Panc1 (cell line): ENCODE measurements at regions not wholly inside any gene's neighbourhood (a gene's known extent, or its start where the extent isn't known, plus 50 kb on each side); places are given as distances from the start of the nearest gene placed in this dataset.

Experiments used
- ATAC-seq: fragments of 200-7000 bp; cut with Tn5 transposase; 2 replicates; pipeline ENCODE4 v1.9.1; 2020; ENCODE audit warnings: mild to moderate bottlenecking, moderate library complexity
- BruUV-seq: library from RNA; stranded (reverse); fragments of 400-500 nt; replicated peaks from 2 replicates; lab custom pipeline; 2021; lab: Mats Ljungman, UMichigan
- CTCF ChIA-PET: fragments of 300-600 bp; sonication (Branson Sonifier 250); formaldehyde crosslinking; loops from one replicate; lab custom pipeline; 2022; ENCODE audit warnings: antibody characterized with exemption; lab: Charles Lee
- POLR2A ChIA-PET: fragments of 300-600 bp; sonication (Branson Sonifier 250); formaldehyde crosslinking; loops from one replicate; lab custom pipeline; 2022; ENCODE audit warnings: antibody characterized with exemption; lab: Charles Lee
- DNase-seq: peaks from one replicate; pipeline ENCODE4 v3.0.0-alpha.2; 2010; ENCODE audit warnings: low read depth, low spot score
- H3K27ac ChIP-seq: 2 replicates; pipeline ENCODE4 v1.5.1; 2011; ENCODE audit warnings: mild to moderate bottlenecking, low read length, inconsistent platforms
- H3K27me3 ChIP-seq: fragments of 200-500 bp; sonication (Bioruptor generic); 2 replicates; pipeline ENCODE4 v1.6.0; 2014; ENCODE audit warnings: low read length, inconsistent platforms; ENCODE audit not compliant: control insufficient read depth, insufficient read depth
- H3K36me3 ChIP-seq: fragments of 200-500 bp; sonication (Bioruptor generic); 2 replicates; pipeline ENCODE4 v1.5.1; 2014; ENCODE audit warnings: inconsistent platforms, mild to moderate bottlenecking, low read length, moderate library complexity; ENCODE audit not compliant: control insufficient read depth, insufficient read depth
- H3K4me1 ChIP-seq: 2 replicates; pipeline ENCODE4 v1.5.1; 2011; ENCODE audit warnings: inconsistent platforms, mild to moderate bottlenecking, low read length, moderate library complexity; ENCODE audit not compliant: control insufficient read depth, insufficient read depth
- H3K4me3 ChIP-seq, 2 experiments: 2 replicates each; pipeline ENCODE4 v1.5.1; 2011 to 2012; ENCODE audit warnings: low read depth in 2 of 2, low read length in 2 of 2, mild to moderate bottlenecking in 2 of 2, inconsistent platforms in 1 of 2, moderate library complexity in 1 of 2
- H3K9me3 ChIP-seq: fragments of 200-500 bp; sonication (Bioruptor generic); 2 replicates; pipeline ENCODE4 v1.5.1; 2014; ENCODE audit warnings: low read depth, mild to moderate bottlenecking, inconsistent platforms, low read length, moderate library complexity; ENCODE audit not compliant: control insufficient read depth, insufficient read depth
- POLR2AphosphoS5 ChIP-seq: IDR thresholded peaks from 2 replicates; pipeline ENCODE4 v1.6.1; 2012; ENCODE audit warnings: mild to moderate bottlenecking, low read depth, low read length, moderate library complexity
- SIN3A ChIP-seq: IDR thresholded peaks from 2 replicates; pipeline ENCODE4 v1.6.1; 2012; ENCODE audit warnings: low read depth, mild to moderate bottlenecking, low read length, moderate library complexity, borderline replicate concordance; ENCODE audit not compliant: insufficient read depth
- TCF7L2 ChIP-seq: IDR thresholded peaks from 2 replicates; pipeline ENCODE4 v1.6.1; 2011; ENCODE audit warnings: mild to moderate bottlenecking, low read depth, low read length, inconsistent platforms
- in situ Hi-C: cut with HindIII; loops from 2 replicates; pipeline ENCODE4 v1.10.0; 2016; ENCODE audit warnings: low sequenced_read_pairs, low pct_unique_long_range_greater_than_20kb
- intact Hi-C: fragments of 100-400 bp; cut with micrococcal nuclease; formaldehyde crosslinking; loops from one replicate; pipeline ENCODE4 v1.10.0; 2022; ENCODE audit not compliant: unreplicated experiment
- TF ChIP-seq, protein P1 (sequence below): fragments of 450-650 bp; IDR thresholded peaks from 2 replicates; pipeline ENCODE4 v1.5.1; 2017; ENCODE audit warnings: mild to moderate bottlenecking
- TF ChIP-seq, protein P2 (sequence below), 2 experiments: IDR thresholded peaks; 2 replicates each; pipeline ENCODE4 v1.6.1; 2011 to 2012; ENCODE audit warnings: low read depth in 2 of 2, control low read depth in 1 of 2, low read length in 1 of 2, mild to moderate bottlenecking in 1 of 2, moderate library complexity in 1 of 2; ENCODE audit not compliant: insufficient read depth in 1 of 2

DNA sequence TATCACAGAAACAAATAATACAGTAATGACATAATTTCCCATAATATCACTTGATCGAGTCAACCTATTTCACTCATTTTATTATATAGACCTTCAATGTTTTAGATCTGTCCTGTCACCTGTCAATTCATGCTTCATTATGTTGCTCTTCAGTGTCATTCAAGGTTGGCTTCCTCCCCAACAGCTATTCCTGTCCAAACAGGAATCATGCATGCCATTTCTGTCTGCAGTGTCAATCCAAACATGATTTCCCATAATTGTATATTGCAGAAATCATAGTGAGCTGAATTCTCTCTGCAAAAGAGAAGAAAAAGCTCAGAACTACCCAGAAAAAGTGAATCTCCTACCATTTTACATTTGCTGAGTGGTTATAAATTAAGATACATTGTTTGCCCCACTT is 628.6 kb downstream of the NR4A2 start:
- no peaks in the 10 kb centered on the region for H3K27me3 ChIP-seq
- no peaks in the 10 kb centered on the region for H3K9me3 ChIP-seq
- intact Hi-C loops, result no loop called here
- ATAC-seq, result no peak
- no peaks in the 10 kb centered on the region for H3K4me1 ChIP-seq
- ChIA-PET CTCF (no interaction called here), POLR2A (no interaction called here)
- no peak overlapping the region for H3K4me3 ChIP-seq
- in situ Hi-C loops, result no loop called here
- no TSS peak for BruUV-seq
- no peak overlapping the region for H3K27ac ChIP-seq
- no peaks in the 10 kb centered on the region for H3K36me3 ChIP-seq
- TF ChIP-seq, protein P1, sequence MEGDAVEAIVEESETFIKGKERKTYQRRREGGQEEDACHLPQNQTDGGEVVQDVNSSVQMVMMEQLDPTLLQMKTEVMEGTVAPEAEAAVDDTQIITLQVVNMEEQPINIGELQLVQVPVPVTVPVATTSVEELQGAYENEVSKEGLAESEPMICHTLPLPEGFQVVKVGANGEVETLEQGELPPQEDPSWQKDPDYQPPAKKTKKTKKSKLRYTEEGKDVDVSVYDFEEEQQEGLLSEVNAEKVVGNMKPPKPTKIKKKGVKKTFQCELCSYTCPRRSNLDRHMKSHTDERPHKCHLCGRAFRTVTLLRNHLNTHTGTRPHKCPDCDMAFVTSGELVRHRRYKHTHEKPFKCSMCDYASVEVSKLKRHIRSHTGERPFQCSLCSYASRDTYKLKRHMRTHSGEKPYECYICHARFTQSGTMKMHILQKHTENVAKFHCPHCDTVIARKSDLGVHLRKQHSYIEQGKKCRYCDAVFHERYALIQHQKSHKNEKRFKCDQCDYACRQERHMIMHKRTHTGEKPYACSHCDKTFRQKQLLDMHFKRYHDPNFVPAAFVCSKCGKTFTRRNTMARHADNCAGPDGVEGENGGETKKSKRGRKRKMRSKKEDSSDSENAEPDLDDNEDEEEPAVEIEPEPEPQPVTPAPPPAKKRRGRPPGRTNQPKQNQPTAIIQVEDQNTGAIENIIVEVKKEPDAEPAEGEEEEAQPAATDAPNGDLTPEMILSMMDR, result no peak
- TF ChIP-seq, protein P2, sequence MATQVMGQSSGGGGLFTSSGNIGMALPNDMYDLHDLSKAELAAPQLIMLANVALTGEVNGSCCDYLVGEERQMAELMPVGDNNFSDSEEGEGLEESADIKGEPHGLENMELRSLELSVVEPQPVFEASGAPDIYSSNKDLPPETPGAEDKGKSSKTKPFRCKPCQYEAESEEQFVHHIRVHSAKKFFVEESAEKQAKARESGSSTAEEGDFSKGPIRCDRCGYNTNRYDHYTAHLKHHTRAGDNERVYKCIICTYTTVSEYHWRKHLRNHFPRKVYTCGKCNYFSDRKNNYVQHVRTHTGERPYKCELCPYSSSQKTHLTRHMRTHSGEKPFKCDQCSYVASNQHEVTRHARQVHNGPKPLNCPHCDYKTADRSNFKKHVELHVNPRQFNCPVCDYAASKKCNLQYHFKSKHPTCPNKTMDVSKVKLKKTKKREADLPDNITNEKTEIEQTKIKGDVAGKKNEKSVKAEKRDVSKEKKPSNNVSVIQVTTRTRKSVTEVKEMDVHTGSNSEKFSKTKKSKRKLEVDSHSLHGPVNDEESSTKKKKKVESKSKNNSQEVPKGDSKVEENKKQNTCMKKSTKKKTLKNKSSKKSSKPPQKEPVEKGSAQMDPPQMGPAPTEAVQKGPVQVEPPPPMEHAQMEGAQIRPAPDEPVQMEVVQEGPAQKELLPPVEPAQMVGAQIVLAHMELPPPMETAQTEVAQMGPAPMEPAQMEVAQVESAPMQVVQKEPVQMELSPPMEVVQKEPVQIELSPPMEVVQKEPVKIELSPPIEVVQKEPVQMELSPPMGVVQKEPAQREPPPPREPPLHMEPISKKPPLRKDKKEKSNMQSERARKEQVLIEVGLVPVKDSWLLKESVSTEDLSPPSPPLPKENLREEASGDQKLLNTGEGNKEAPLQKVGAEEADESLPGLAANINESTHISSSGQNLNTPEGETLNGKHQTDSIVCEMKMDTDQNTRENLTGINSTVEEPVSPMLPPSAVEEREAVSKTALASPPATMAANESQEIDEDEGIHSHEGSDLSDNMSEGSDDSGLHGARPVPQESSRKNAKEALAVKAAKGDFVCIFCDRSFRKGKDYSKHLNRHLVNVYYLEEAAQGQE (IDR thresholded peaks at IDR 0.05; ENCODE audit: insufficient read depth in 1 of 2, low read depth in 2 of 2, low read length in 1 of 2), result no peak
- TF ChIP-seq SIN3A (no peak), POLR2AphosphoS5 (no peak), TCF7L2 (no peak)
- no peak for DNase-seq

DNA sequence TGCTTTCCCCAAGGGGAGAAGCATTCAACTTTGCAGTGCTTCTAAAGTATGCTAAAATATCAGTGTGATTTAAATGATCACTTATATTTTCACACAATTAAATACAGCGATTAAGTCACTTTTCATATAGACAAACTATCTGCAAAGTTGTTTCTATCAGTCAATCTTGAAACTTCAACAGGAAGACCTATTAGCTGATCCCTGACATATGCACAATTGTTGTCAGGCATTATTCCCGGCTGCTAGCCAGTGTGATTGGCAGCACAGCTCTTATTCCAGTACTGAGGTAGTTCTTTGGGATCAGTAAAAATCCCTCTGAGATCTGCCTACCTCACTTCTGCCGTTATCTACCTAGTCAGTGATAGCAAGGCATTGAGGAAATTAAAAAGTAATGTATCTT is 629.5 kb downstream of the NR4A2 start:
- Histone ChIP-seq H3K9me3 (no peaks in the 10 kb centered on the region), H3K4me1 (no peaks in the 10 kb centered on the region), H3K36me3 (no peaks in the 10 kb centered on the region), H3K27me3 (no peaks in the 10 kb centered on the region), H3K27ac (no peak overlapping the region), H3K4me3 (no peak overlapping the region)
- ChIA-PET CTCF (no interaction called here), POLR2A (no interaction called here)
- no TSS peak for BruUV-seq
- no peak for ATAC-seq
- TF ChIP-seq POLR2AphosphoS5 (no peak), SIN3A (no peak), TCF7L2 (no peak)
- TF ChIP-seq, protein P2 (IDR thresholded peaks at IDR 0.05; ENCODE audit: insufficient read depth in 1 of 2, low read depth in 2 of 2, low read length in 1 of 2), result no peak
- TF ChIP-seq, protein P1, result no peak
- intact Hi-C loops, result no loop called here
- DNase-seq, result no peak
- in situ Hi-C loops, result no loop called here
